DOHH2 (cell line): ENCODE measurements at regions not wholly inside any gene's neighbourhood (a gene's known extent, or its start where the extent isn't known, plus 50 kb on each side); places are given as distances from the start of the nearest gene placed in this dataset.

ENCODE experiments used
- CTCF ChIP-seq: fragments of 200-600 bp; sonication (generic); IDR thresholded peaks from one replicate; pipeline ENCODE4 v1.5.1; 2014; ENCODE audit warnings: antibody characterized with exemption, mild to moderate bottlenecking, low read depth, low read length; ENCODE audit not compliant: poor library complexity, severe bottlenecking
- EZH2phosphoT487 ChIP-seq: fragments of 200-600 bp; sonication (generic); IDR thresholded peaks from 2 replicates; pipeline ENCODE4 v1.6.1; 2017; ENCODE audit warnings: borderline replicate concordance, mild to moderate bottlenecking, antibody characterized with exemption, low read length, moderate library complexity, mixed read lengths

- TF ChIP-seq CTCF (no peak), EZH2phosphoT487 (no peak)
Measured at GRCh38 chr21:16768096-16768495, 744.7 kb upstream of the CXADR start.
